SW480 (cell line): ENCODE measurements at regions not wholly inside any gene's neighbourhood (a gene's known extent, or its start where the extent isn't known, plus 50 kb on each side); places are given as distances from the start of the nearest gene placed in this dataset.

Experiments
- DNase-seq: peaks from one replicate; pipeline ENCODE4 v3.0.0-alpha.2; 2016; ENCODE audit warnings: low spot score

GRCh38 chr15:60057554-60057953 is 53.4 kb downstream of the FOXB1 start:
- DNase-seq, result no peak

- no peak for DNase-seq
Observed at GRCh38 chr15:60059186-60059585, 55.1 kb downstream of the FOXB1 start.

GRCh38 chr15:60061758-60062157 is 57.6 kb downstream of the FOXB1 start:
- DNase-seq, result no peak

GRCh38 chr15:60062826-60063225 is 58.7 kb downstream of the FOXB1 start:
- no peak for DNase-seq

- no peak for DNase-seq
Observed at GRCh38 chr15:60065951-60066350, 61.8 kb downstream of the FOXB1 start.

- peak; percentile 27 for DNase-seq
Observed at GRCh38 chr15:60070838-60071493, 66.9 kb downstream of the FOXB1 start.

- DNase-seq, result no peak
Observed at GRCh38 chr15:60072826-60073465, 68.8 kb downstream of the FOXB1 start.

- DNase-seq, result no peak
Observed at GRCh38 chr15:60073466-60073840, 69.3 kb downstream of the FOXB1 start.

- peak; percentile 75 for DNase-seq
Observed at GRCh38 chr15:60074181-60074885, 70.2 kb downstream of the FOXB1 start.

- no peak for DNase-seq
Observed at GRCh38 chr15:60076045-60076444, 71.9 kb downstream of the FOXB1 start.

- DNase-seq, result no peak
Observed at GRCh38 chr15:60076582-60077276, 72.6 kb downstream of the FOXB1 start.

- DNase-seq, result peak; percentile 28
Observed at GRCh38 chr15:60077581-60078359, 73.7 kb downstream of the FOXB1 start.

GRCh38 chr15:60079210-60079609 is 75.1 kb downstream of the FOXB1 start:
- no peak for DNase-seq

GRCh38 chr15:60081976-60082375 is 77.9 kb downstream of the FOXB1 start:
- DNase-seq, result no peak

GRCh38 chr15:60083318-60083717 is 79.2 kb downstream of the FOXB1 start:
- no peak for DNase-seq

GRCh38 chr15:60086681-60087429 is 82.7 kb downstream of the FOXB1 start:
- DNase-seq, result no peak

GRCh38 chr15:60087561-60087960 is 83.5 kb downstream of the FOXB1 start:
- no peak for DNase-seq

- no peak for DNase-seq
Observed at GRCh38 chr15:60090747-60091146, 86.6 kb downstream of the FOXB1 start.

GRCh38 chr15:60091157-60091556 is 87.0 kb downstream of the FOXB1 start:
- peak; percentile 81 for DNase-seq

- DNase-seq, result no peak
Observed at GRCh38 chr15:60091911-60092310, 87.8 kb downstream of the FOXB1 start.
